GM19395 (cell line): ENCODE measurements at regions not wholly inside any gene's neighbourhood (a gene's known extent, or its start where the extent isn't known, plus 50 kb on each side); places are given as distances from the start of the nearest gene placed in this dataset.

Source experiments
- ATAC-seq: cut with Tn5 transposase; IDR thresholded peaks from one replicate; pipeline ENCODE4 v1.9.1; 2021; ENCODE audit warnings: mild to moderate bottlenecking, moderate library complexity; ENCODE audit not compliant: unreplicated experiment

- ATAC-seq, result no peak
Measured at GRCh38 chr3:132187746-132188145, 129.5 kb upstream of the ACP3 start.

- ATAC-seq, result no peak
Measured at GRCh38 chr3:132189601-132190000, 127.6 kb upstream of the ACP3 start.

DNA sequence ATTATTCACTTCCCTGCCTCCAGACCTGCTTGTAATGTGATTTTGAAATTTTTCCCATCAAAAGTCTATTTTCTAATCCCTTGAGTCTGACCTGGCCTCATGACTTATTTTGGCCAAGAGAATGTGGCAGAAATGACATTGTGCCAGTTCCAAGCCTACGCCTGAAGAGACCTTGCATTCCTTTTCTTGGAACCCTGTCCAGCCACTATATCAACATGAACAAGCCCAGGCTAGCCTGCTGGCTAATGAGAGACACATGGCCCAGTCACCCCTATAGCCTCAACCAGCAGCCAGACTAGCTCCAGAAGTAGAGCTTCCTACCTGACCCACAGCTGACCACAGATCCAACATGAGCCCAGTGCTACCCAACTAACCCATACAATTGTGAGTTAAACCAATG lies 121.1 kb upstream of the ACP3 start:
- no peak for ATAC-seq

DNA sequence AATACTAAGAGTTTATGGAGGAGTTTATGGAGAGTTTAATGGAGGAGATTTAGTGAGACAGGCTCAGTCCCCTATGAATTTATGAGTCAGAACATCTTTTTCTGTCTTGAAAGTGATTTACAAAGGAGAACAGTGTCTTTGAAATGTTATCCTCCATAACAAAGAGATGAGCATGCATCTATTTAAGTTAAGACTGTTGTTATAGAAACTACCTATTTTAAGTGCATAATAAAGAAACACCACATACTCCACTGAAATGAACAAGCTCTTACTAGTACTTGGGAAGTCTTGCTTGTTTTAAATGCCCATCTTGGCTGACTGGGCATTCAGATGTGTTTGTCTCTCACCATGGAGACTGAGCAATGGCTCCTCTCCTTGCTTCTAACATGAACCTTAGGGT lies 118.7 kb upstream of the ACP3 start:
- no peak for ATAC-seq

DNA sequence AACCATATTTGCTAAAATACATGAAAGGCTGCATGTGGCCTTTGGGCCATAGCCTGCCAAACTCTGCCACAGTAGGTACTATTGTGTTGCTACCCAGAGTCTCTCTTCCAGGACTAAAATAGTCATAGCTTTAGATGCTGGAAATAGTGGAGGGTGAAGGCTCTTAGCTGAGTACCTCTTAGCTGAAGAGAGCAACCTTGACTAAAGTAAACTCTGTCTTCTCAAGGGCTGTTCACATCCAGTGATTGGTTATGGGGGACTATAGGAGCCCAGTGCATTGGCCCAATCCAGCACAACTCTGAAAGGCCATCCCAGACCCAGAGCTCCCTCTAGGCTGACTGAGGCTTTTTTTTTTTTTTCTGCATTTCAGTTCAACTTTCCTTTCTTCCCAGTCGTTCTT lies 117.8 kb upstream of the ACP3 start:
- ATAC-seq, result no peak

- no peak for ATAC-seq
Measured at GRCh38 chr3:132202586-132202985, 114.6 kb upstream of the ACP3 start.

- ATAC-seq, result no peak
Measured at GRCh38 chr3:132203889-132204596, 113.2 kb upstream of the ACP3 start.

DNA sequence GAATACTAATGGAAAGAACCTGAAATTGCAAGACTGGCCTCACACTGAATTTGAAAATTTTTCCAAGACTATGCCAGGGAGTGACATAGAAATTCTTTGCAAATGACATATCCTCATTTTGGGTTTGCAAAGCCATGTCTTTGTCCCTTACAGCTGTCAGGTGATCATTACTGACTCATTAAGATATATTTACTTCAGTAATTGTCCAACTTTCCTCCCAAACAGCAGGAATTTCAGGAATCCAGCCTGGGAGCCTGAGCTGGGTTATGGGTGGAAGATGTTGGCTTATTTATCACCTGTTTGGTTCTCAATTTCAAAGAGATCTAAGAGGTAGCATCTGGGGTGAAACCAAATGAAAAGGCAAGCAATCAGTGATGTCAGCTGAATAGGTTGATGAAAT lies 111.6 kb upstream of the ACP3 start:
- ATAC-seq, result no peak

GRCh38 chr3:132209855-132210254 lies 107.4 kb upstream of the ACP3 start:
- no peak for ATAC-seq

GRCh38 chr3:132210476-132211346 lies 106.5 kb upstream of the ACP3 start:
- no peak for ATAC-seq

DNA sequence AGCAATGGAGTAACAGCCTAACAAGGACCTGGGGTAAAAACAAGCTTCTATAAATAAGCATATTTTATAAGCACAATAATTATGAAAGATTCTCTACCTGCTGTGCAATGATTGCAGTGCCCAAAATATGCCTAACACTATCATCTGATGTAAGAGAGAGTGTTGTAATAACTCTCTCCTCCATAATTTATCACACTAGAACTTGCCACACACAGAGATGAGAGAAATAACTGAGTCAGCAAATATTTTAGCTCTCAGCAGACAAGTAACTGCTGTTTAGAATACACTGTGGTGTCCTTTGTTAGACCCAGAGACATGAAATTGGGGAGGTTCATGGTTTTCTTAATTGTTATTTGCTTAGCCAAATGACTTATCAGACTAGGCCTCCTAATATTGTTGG lies 105.3 kb upstream of the ACP3 start:
- no peak for ATAC-seq

DNA sequence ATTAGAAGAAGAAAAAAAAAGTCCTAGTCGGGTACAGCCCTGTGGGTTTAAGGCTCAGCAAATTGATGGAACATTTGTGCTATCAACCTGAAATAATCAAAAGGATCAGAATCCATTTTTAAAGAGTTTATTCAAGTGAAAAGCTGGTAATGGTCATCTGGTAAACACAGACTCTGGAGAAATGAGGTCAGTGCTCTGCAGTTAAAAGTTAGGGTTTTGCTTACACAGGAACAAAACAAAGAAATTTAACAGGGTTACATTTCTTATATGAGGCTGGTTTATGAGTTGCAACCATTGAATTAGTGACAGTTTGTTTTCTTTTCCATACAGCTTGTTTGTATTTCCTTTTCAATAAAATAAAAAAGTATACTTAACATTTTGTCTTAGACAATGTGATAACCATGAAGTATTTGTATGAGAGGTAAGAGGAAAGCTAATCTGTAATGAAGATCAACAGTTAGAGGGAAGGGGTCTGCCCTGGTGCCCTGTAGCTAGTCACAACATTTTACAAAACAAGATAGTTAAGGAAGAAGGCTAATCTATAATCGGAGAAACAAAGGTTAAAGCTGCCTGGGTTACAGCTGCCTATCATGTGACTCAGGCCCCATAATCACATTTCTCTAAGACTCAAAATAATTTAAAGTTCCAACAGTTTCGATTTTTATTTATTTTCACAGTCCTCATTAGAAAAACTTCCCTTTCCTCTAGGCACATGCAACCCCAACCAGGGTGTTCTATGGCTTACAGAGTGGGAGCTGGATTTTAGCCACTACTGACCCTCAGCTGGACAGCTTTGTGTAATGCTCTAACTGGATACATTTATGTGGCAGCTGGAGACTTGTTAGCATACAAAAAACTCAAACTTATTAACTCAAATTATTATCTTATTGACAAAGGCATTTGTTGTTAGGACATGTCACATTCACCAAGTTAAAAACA lies 98.1 kb upstream of the ACP3 start:
- ATAC-seq, result no peak

DNA sequence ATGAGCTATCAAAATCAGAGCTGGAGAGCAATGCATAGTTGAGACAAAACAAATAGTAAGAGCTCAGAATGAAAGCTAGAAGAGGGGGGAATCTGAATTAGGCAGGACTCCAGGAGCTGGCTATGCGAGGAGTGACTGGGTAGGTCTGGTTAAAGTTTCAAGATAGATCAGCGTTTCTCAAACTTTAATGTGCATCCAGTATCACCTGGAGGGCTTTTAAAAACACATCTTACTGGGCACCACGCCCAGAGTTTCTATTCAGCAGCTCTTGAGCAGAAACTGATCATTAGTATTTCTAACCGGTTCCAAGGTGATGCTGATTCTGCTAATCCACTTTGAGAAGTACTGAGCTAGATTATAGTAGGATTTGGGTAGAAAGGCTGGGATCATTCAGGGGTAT lies 96.2 kb upstream of the ACP3 start:
- ATAC-seq, result no peak

- no peak for ATAC-seq
Measured at GRCh38 chr3:132222868-132223538, 94.2 kb upstream of the ACP3 start.

GRCh38 chr3:132225664-132226063 lies 91.5 kb upstream of the ACP3 start:
- ATAC-seq, result no peak

DNA sequence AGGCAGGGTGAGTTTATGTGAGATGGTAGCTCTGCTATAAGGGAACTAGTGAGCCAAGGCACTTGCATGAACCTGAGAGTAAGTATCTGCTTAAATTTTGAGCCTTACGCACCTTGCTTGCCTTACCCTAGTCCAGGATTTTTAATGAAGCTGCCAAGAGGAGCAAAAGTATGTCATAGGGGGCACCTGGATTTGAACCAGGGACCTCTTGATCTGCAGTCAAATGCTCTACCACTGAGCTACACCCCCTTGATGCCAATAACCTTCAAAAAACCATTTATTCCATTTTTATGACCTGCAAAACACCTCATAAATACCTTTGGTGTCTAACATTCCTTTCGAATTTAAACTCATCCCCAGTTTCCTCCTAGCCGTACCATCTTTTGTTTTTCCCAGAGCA lies 88.3 kb upstream of the ACP3 start:
- ATAC-seq, result no peak

DNA sequence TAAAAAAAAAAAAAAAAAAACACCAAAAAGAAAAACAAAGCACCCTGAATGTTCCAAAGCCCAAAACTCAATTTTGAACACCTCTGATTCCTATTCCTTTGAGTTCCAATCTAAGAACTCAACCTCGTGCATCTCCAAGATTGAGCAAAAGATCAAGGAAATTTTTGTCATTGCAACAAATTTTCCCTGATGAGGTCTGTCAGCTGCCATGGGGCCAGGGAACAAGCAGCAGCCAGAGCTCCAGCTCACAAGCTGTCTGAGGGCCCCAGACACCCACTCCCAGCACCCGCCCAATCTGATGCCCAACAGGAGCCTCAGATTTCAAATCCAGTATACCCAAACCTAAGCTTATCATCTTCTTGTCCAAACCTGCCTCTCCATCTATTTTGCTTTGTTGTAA lies 87.6 kb upstream of the ACP3 start:
- no peak for ATAC-seq

GRCh38 chr3:132230156-132231000 lies 86.8 kb upstream of the ACP3 start:
- ATAC-seq, result no peak

- ATAC-seq, result no peak
Measured at GRCh38 chr3:132231633-132232032, 85.6 kb upstream of the ACP3 start.

- no peak for ATAC-seq
Measured at GRCh38 chr3:132232231-132232792, 84.9 kb upstream of the ACP3 start.
